Fibroblast of lung (primary cell): ENCODE measurements at regions not wholly inside any gene's neighbourhood (a gene's known extent, or its start where the extent isn't known, plus 50 kb on each side); places are given as distances from the start of the nearest gene placed in this dataset.

ENCODE experiments used
- EZH2 ChIP-seq: IDR thresholded peaks from 2 replicates; pipeline ENCODE4 v1.5.1; 2012; ENCODE audit warnings: low read length, control low read depth, mild to moderate bottlenecking; ENCODE audit errors: missing control alignments
- TF ChIP-seq, protein P1 (sequence below), 2 donors: IDR thresholded peaks in 1 of 2; conservative IDR thresholded peaks in 1 of 2; 1 replicate in 1 of 2; 2 replicates in 1 of 2; pipeline ENCODE4 v1.5.1; 2011 to 2012; ENCODE audit warnings: low read length in 2 of 2, control low read depth in 1 of 2, inconsistent platforms in 1 of 2, low read depth in 1 of 2, mild to moderate bottlenecking in 1 of 2

DNA sequence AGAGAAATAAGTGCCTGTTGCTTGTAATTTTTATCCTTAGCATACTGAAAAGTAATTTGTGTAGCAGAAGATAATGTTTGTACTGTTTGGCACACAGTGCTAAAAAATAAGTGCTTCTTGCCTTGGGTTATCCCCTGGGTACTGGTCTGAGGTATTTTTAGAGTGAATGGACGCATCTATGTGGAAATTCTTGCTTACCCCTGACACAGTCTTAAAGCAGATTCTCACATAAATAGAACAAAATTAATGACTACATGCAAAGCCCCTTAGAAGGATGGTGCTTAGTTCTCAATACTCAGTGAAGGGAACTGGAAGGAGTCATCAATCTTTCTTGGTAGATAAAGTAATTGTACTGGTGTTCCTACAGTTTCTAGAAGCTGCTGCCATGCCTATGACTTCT lies 548.6 kb downstream of the ARL4A start:
- TF ChIP-seq, protein P1, sequence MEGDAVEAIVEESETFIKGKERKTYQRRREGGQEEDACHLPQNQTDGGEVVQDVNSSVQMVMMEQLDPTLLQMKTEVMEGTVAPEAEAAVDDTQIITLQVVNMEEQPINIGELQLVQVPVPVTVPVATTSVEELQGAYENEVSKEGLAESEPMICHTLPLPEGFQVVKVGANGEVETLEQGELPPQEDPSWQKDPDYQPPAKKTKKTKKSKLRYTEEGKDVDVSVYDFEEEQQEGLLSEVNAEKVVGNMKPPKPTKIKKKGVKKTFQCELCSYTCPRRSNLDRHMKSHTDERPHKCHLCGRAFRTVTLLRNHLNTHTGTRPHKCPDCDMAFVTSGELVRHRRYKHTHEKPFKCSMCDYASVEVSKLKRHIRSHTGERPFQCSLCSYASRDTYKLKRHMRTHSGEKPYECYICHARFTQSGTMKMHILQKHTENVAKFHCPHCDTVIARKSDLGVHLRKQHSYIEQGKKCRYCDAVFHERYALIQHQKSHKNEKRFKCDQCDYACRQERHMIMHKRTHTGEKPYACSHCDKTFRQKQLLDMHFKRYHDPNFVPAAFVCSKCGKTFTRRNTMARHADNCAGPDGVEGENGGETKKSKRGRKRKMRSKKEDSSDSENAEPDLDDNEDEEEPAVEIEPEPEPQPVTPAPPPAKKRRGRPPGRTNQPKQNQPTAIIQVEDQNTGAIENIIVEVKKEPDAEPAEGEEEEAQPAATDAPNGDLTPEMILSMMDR (conservative IDR thresholded peaks at IDR 0.05 in 1 of 2, IDR thresholded peaks at IDR 0.05 in 1 of 2; ENCODE audit: low read depth in 1 of 2, low read length in 2 of 2), result no peak
- no peak for TF ChIP-seq EZH2
